H9 (cell line): ENCODE measurements at regions not wholly inside any gene's neighbourhood (a gene's known extent, or its start where the extent isn't known, plus 50 kb on each side); places are given as distances from the start of the nearest gene placed in this dataset.

Experiments used
- DNase-seq: peaks from one replicate; pipeline ENCODE4 v3.0.0-alpha.2; 2017
- H2AFZ ChIP-seq: one replicate; pipeline ENCODE4 v1.6.1; 2013; ENCODE audit warnings: mild to moderate bottlenecking, low read length, control low read depth, moderate library complexity
- H2AK5ac ChIP-seq: 2 replicates; pipeline ENCODE4 v1.6.1; 2013; ENCODE audit warnings: low read length, control low read depth, mixed read lengths; ENCODE audit not compliant: insufficient read length
- H2BK120ac ChIP-seq: one replicate; pipeline ENCODE4 v1.6.1; 2013; ENCODE audit warnings: low read depth, mild to moderate bottlenecking, low read length, control low read depth, inconsistent platforms; ENCODE audit not compliant: poor library complexity, severe bottlenecking
- H2BK12ac ChIP-seq: 2 replicates; pipeline ENCODE4 v1.6.1; 2013; ENCODE audit warnings: low read length, control low read depth, mixed read lengths, low read depth; ENCODE audit not compliant: insufficient read length
- H2BK15ac ChIP-seq: 2 replicates; pipeline ENCODE4 v1.6.1; 2013; ENCODE audit warnings: low read depth, low read length, control low read depth
- H2BK20ac ChIP-seq: one replicate; pipeline ENCODE4 v1.6.1; 2013; ENCODE audit warnings: low read depth, mild to moderate bottlenecking, low read length, control low read depth, inconsistent platforms; ENCODE audit not compliant: poor library complexity, severe bottlenecking
- H2BK5ac ChIP-seq: 2 replicates; pipeline ENCODE4 v1.6.1; 2013; ENCODE audit warnings: low read length, control low read depth, mixed read lengths; ENCODE audit not compliant: insufficient read length
- H3K14ac ChIP-seq: 2 replicates; pipeline ENCODE4 v1.6.1; 2013; ENCODE audit warnings: low read length, control low read depth; ENCODE audit not compliant: insufficient read depth
- H3K18ac ChIP-seq: 2 replicates; pipeline ENCODE4 v1.6.1; 2013; ENCODE audit warnings: low read depth, mild to moderate bottlenecking, mixed read lengths, low read length, control low read depth; ENCODE audit not compliant: insufficient read length
- H3K23ac ChIP-seq: 2 replicates; pipeline ENCODE4 v1.6.1; 2013; ENCODE audit warnings: low read length, control low read depth, mixed read lengths, low read depth; ENCODE audit not compliant: insufficient read length
- H3K23me2 ChIP-seq: 2 replicates; pipeline ENCODE4 v1.6.1; 2013; ENCODE audit warnings: low read depth, mild to moderate bottlenecking, mixed read lengths, low read length, control low read depth; ENCODE audit not compliant: insufficient read length, poor library complexity, severe bottlenecking
- H3K27ac ChIP-seq: 2 replicates; pipeline ENCODE4 v1.5.1; 2013; ENCODE audit warnings: low read length, control low read depth, mixed read lengths, low read depth; ENCODE audit not compliant: insufficient read length
- H3K27me3 ChIP-seq: 2 replicates; pipeline ENCODE4 v1.6.1; 2013; ENCODE audit warnings: low read length, control low read depth, inconsistent platforms; ENCODE audit not compliant: insufficient read depth
- H3K4ac ChIP-seq: 2 replicates; pipeline ENCODE4 v1.6.1; 2013; ENCODE audit warnings: low read depth, mild to moderate bottlenecking, control low read depth, inconsistent platforms, low read length, moderate library complexity
- H3K4me1 ChIP-seq: 2 replicates; pipeline ENCODE4 v1.6.1; 2013; ENCODE audit warnings: low read length, control low read depth, inconsistent platforms; ENCODE audit not compliant: insufficient read depth
- H3K4me2 ChIP-seq: 2 replicates; pipeline ENCODE4 v1.6.1; 2013; ENCODE audit warnings: low read length, control low read depth, mixed read lengths; ENCODE audit not compliant: insufficient read length, insufficient read depth
- H3K56ac ChIP-seq: 2 replicates; pipeline ENCODE4 v1.6.1; 2013; ENCODE audit warnings: low read depth, mild to moderate bottlenecking, mixed read lengths, low read length, control low read depth; ENCODE audit not compliant: insufficient read length
- H3K79me1 ChIP-seq: 2 replicates; pipeline ENCODE4 v1.6.1; 2013; ENCODE audit warnings: low read depth, mild to moderate bottlenecking, moderate library complexity, low read length, control low read depth, inconsistent platforms; ENCODE audit not compliant: insufficient read depth, poor library complexity, severe bottlenecking
- H3K79me2 ChIP-seq: 2 replicates; pipeline ENCODE4 v1.6.1; 2013; ENCODE audit warnings: low read length, control low read depth, inconsistent platforms; ENCODE audit not compliant: insufficient read depth
- H3K9ac ChIP-seq: 2 replicates; pipeline ENCODE4 v1.6.1; 2013; ENCODE audit warnings: low read length, control low read depth, mixed read lengths; ENCODE audit not compliant: insufficient read length; ENCODE audit errors: extremely low read depth
- H3K9me3 ChIP-seq: one replicate; pipeline ENCODE4 v1.6.1; 2013; ENCODE audit warnings: low read depth, low read length, inconsistent platforms; ENCODE audit not compliant: control insufficient read depth
- H3T11ph ChIP-seq: one replicate; pipeline ENCODE4 v1.6.1; 2013; ENCODE audit warnings: mild to moderate bottlenecking, low read length, control low read depth, inconsistent platforms
- H4K20me1 ChIP-seq: one replicate; pipeline ENCODE4 v1.6.1; 2013; ENCODE audit not compliant: control insufficient read depth, insufficient read length, insufficient read depth
- H4K5ac ChIP-seq: 2 replicates; pipeline ENCODE4 v1.6.1; 2013; ENCODE audit warnings: low read depth, mild to moderate bottlenecking, mixed read lengths, low read length, control low read depth; ENCODE audit not compliant: insufficient read length
- H4K8ac ChIP-seq: replicated peaks from 2 replicates; pipeline ENCODE4 v1.6.1; 2013; ENCODE audit warnings: low read length, control low read depth, mixed read lengths, low read depth; ENCODE audit not compliant: insufficient read length
- H4K91ac ChIP-seq: 2 replicates; pipeline ENCODE4 v1.6.1; 2013; ENCODE audit warnings: low read depth, mild to moderate bottlenecking, moderate library complexity, mixed read lengths, low read length, control low read depth; ENCODE audit not compliant: insufficient read length
- H3K27ac Mint-ChIP-seq, 3 experiments: 2 replicates in 2 of 3; 3 replicates in 1 of 3; pipeline ENCODE4 v1.8.0; 2020 to 2021; ENCODE audit warnings: mixed read lengths in 3 of 3, mild to moderate bottlenecking in 1 of 3, moderate library complexity in 1 of 3
- H3K27me3 Mint-ChIP-seq: 2 replicates; pipeline ENCODE4 v1.8.0; 2021; ENCODE audit warnings: low read depth, mild to moderate bottlenecking, moderate library complexity, mixed read lengths
- H3K36me3 Mint-ChIP-seq, 3 experiments: 2 replicates in 2 of 3; 3 replicates in 1 of 3; pipeline ENCODE4 v1.8.0; 2020 to 2021; ENCODE audit warnings: low read depth in 3 of 3, mixed read lengths in 3 of 3; ENCODE audit not compliant: insufficient read depth in 1 of 3
- H3K4me1 Mint-ChIP-seq, 2 experiments: 2 replicates each; pipeline ENCODE4 v1.8.0; 2020; ENCODE audit warnings: mixed read lengths in 2 of 2
- H3K4me3 Mint-ChIP-seq, 2 experiments: 2 replicates in 1 of 2; 3 replicates in 1 of 2; pipeline ENCODE4 v1.8.0; 2020 to 2021; ENCODE audit warnings: mild to moderate bottlenecking in 2 of 2, mixed read lengths in 2 of 2, moderate library complexity in 1 of 2
- H3K9me3 Mint-ChIP-seq, 2 experiments: 2 replicates in 1 of 2; 3 replicates in 1 of 2; pipeline ENCODE4 v1.8.0; 2020; ENCODE audit warnings: mild to moderate bottlenecking in 2 of 2, mixed read lengths in 2 of 2, moderate library complexity in 1 of 2
- CTCF ChIP-seq: fragments of 200-600 bp; sonication (generic); conservative IDR thresholded peaks from 3 replicates; pipeline ENCODE4 v1.8.0; 2021; ENCODE audit warnings: antibody characterized with exemption, mild to moderate bottlenecking
- WGBS: extraction: QIAGEN DNeasy Blood & Tissue Kit; methylation state at CpG from one replicate; pipeline ENCODE4 v1.1.7; 2013; ENCODE audit warnings: missing lambda C conversion rate, low lambda C conversion rate, mixed read lengths; ENCODE audit not compliant: insufficient read length; ENCODE audit errors: extremely low coverage; 5-methylcytosine and 5-hydroxymethylcytosine counted together

- H2BK5ac ChIP-seq: no peak overlapping the region
- H3K79me1 ChIP-seq: no peaks in the 10 kb centered on the region
- H3K14ac ChIP-seq: no peak overlapping the region
- Mint-ChIP-seq H3K9me3 (no peaks in the 10 kb centered on the region), H3K4me1 (no peaks in the 10 kb centered on the region), H3K27me3 (peaks cover 2% of the 10 kb centered on the region; the same call in 1 of the 2 replicates), H3K36me3 (no peaks in the 10 kb centered on the region), H3K4me3 (no peak overlapping the region), H3K27ac (no peak overlapping the region)
- DNase-seq: no peak
- no peak overlapping the region for H2BK12ac ChIP-seq
- H2AK5ac ChIP-seq: no peak overlapping the region
- no peaks in the 10 kb centered on the region for H3K27me3 ChIP-seq
- no peak overlapping the region for H3K27ac ChIP-seq
- no peaks in the 10 kb centered on the region for H3K23me2 ChIP-seq
- no peak overlapping the region for H2BK15ac ChIP-seq
- no peak overlapping the region for H4K91ac ChIP-seq
- H3K18ac ChIP-seq: no peak overlapping the region
- no peak overlapping the region for H3K4ac ChIP-seq
- H3K9me3 ChIP-seq: no peaks in the 10 kb centered on the region
- no peak overlapping the region for H3K9ac ChIP-seq
- no peak overlapping the region for H2AFZ ChIP-seq
- no peaks in the 10 kb centered on the region for H3K79me2 ChIP-seq
- no peak overlapping the region for H4K8ac ChIP-seq
- TF ChIP-seq CTCF: no peak
- no peak overlapping the region for H3K4me2 ChIP-seq
- no peak overlapping the region for H2BK20ac ChIP-seq
- H3K4me1 ChIP-seq: no peaks in the 10 kb centered on the region
- H3K23ac ChIP-seq: no peak overlapping the region
- H3K56ac ChIP-seq: no peak overlapping the region
- H3T11ph ChIP-seq: no peak overlapping the region
- WGBS: no CpG with 5 or more reads among the region's 3 CpGs
- H4K5ac ChIP-seq: no peak overlapping the region
- no peak overlapping the region for H2BK120ac ChIP-seq
- H4K20me1 ChIP-seq: no peaks in the 10 kb centered on the region
Measured at GRCh38 chr10:59090817-59091622, 85.4 kb upstream of the PHYHIPL start.
